Activated CD8-positive, alpha-beta memory T cell treated with anti-CD3 and anti-CD28 coated beads for 1 hour (primary cell): ENCODE measurements at regions not wholly inside any gene's neighbourhood (a gene's known extent, or its start where the extent isn't known, plus 50 kb on each side); places are given as distances from the start of the nearest gene placed in this dataset.
"Not testable (repeated sequence)": the region's sequence is repeated elsewhere in the genome, so short reads cannot be mapped to it uniquely, and the experiment has no call there.

Source experiments
- DNase-seq, 2 donors: peaks; one replicate each; pipeline ENCODE4 v3.0.0-alpha.2; 2020; ENCODE audit warnings: low read depth in 1 of 2; ENCODE audit errors: extremely low read depth in 1 of 2

GRCh38 chr16:29311461-29312344 is 94.8 kb downstream of the NPIPB11 start:
- DNase-seq, result no peak

GRCh38 chr16:29310852-29311314 is 95.6 kb downstream of the NPIPB11 start:
- DNase-seq, result no peak

- DNase-seq, result not testable (repeated sequence)
Observed at GRCh38 chr16:29310243-29310642, 96.3 kb downstream of the NPIPB11 start.

GRCh38 chr16:29309601-29310000 is 96.9 kb downstream of the NPIPB11 start:
- not testable (repeated sequence) for DNase-seq

GRCh38 chr16:29308644-29309546 is 97.6 kb downstream of the NPIPB11 start:
- no peak for DNase-seq

- DNase-seq, result no peak
Observed at GRCh38 chr16:29307598-29308507, 98.7 kb downstream of the NPIPB11 start.

- no peak for DNase-seq
Observed at GRCh38 chr16:29306943-29307597, 99.4 kb downstream of the NPIPB11 start.

GRCh38 chr16:29306201-29306600 is 100.3 kb downstream of the NPIPB11 start:
- no peak for DNase-seq

- DNase-seq, result not testable (repeated sequence)
Observed at GRCh38 chr16:29305018-29305417, 101.5 kb downstream of the NPIPB11 start.

GRCh38 chr16:29304251-29304650 is 102.3 kb downstream of the NPIPB11 start:
- DNase-seq, result no peak

GRCh38 chr16:29303520-29303919 is 103.0 kb downstream of the NPIPB11 start:
- no peak for DNase-seq

- no peak for DNase-seq
Observed at GRCh38 chr16:29302976-29303375, 103.5 kb downstream of the NPIPB11 start.

- not testable (repeated sequence) for DNase-seq
Observed at GRCh38 chr16:29302433-29302832, 104.1 kb downstream of the NPIPB11 start.

- not testable (repeated sequence) for DNase-seq
Observed at GRCh38 chr16:29301662-29302285, 104.7 kb downstream of the NPIPB11 start.

GRCh38 chr16:29300541-29301535 is 105.7 kb downstream of the NPIPB11 start:
- not testable (repeated sequence) for DNase-seq

- DNase-seq, result not testable (repeated sequence)
Observed at GRCh38 chr16:29300030-29300491, 106.5 kb downstream of the NPIPB11 start.

- not testable (repeated sequence) for DNase-seq
Observed at GRCh38 chr16:29298997-29299396, 107.5 kb downstream of the NPIPB11 start.

GRCh38 chr16:29298307-29298706 is 108.2 kb downstream of the NPIPB11 start:
- DNase-seq, result not testable (repeated sequence)
